OCI-LY1 (cell line): ENCODE measurements at regions not wholly inside any gene's neighbourhood (a gene's known extent, or its start where the extent isn't known, plus 50 kb on each side); places are given as distances from the start of the nearest gene placed in this dataset.

Source experiments
- CTCF ChIP-seq: fragments of 200-600 bp; sonication (generic), shearing (Covaris generic); IDR thresholded peaks from 2 replicates; pipeline ENCODE4 v1.5.1; 2017; ENCODE audit warnings: mild to moderate bottlenecking, antibody characterized with exemption, low read length, moderate library complexity, mixed read lengths
- EZH2 ChIP-seq: fragments of 200-600 bp; sonication (generic), shearing (Covaris generic); IDR thresholded peaks from 2 replicates; pipeline ENCODE4 v1.8.0; 2017; ENCODE audit warnings: borderline replicate concordance, mixed run types, mild to moderate bottlenecking, antibody characterized with exemption, low read length, moderate library complexity, mixed read lengths

GRCh38 chr15:97224191-97224641 is 736.3 kb upstream of the ARRDC4 start:
- TF ChIP-seq CTCF (no peak), EZH2 (no peak)
